Coronary artery (tissue), 2 donors: ENCODE measurements at regions not wholly inside any gene's neighbourhood (a gene's known extent, or its start where the extent isn't known, plus 50 kb on each side); places are given as distances from the start of the nearest gene placed in this dataset.

Experiments
- DNase-seq: peaks from one replicate; pipeline ENCODE4 v3.0.0-alpha.2; 2017; ENCODE audit warnings: low spot score
- H3K27ac ChIP-seq, 2 donors: fragments of 200-600 bp; sonication (generic); one replicate each; pipeline ENCODE4 v1.5.1; 2016 to 2019
- H3K4me3 ChIP-seq: fragments of 200-600 bp; sonication (generic); 2 replicates; pipeline ENCODE4 v1.5.1; 2016; ENCODE audit warnings: mild to moderate bottlenecking, moderate library complexity
- TF ChIP-seq, protein P1 (sequence below): fragments of 200-600 bp; sonication (generic); IDR thresholded peaks from one replicate; pipeline ENCODE4 v1.5.1; 2019; ENCODE audit warnings: antibody characterized with exemption

DNA sequence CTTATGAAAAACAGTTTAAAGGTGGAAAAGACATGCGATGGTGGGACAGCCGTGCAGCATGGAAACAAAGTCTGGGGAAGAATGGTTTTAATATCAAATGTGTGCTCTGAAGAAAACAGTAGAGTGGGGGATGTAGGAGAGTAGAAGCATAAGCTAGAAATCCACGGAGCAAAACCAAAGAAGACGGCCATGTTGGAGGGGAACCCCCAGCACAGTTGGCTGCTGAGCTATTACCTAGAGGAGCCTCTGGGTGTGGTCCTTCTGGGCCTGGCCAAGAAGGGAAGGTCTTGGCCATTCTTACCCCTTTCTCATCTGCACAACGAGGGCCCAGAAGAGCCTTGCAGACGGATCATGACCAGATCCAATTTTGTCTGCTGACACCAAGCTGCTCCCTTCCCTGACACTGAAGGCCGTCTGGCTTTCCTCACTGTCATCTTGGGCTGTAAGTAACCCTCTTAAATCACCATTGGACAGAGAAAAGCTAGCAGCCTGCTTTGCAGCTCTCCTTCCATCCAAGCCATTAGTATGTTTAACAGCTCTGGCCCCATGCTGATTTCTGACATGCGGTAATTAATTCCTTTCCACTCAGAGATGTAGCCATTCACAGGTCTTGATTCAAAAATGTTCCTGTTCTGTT is 189.5 kb downstream of the SEC61B start:
- TF ChIP-seq, protein P1, sequence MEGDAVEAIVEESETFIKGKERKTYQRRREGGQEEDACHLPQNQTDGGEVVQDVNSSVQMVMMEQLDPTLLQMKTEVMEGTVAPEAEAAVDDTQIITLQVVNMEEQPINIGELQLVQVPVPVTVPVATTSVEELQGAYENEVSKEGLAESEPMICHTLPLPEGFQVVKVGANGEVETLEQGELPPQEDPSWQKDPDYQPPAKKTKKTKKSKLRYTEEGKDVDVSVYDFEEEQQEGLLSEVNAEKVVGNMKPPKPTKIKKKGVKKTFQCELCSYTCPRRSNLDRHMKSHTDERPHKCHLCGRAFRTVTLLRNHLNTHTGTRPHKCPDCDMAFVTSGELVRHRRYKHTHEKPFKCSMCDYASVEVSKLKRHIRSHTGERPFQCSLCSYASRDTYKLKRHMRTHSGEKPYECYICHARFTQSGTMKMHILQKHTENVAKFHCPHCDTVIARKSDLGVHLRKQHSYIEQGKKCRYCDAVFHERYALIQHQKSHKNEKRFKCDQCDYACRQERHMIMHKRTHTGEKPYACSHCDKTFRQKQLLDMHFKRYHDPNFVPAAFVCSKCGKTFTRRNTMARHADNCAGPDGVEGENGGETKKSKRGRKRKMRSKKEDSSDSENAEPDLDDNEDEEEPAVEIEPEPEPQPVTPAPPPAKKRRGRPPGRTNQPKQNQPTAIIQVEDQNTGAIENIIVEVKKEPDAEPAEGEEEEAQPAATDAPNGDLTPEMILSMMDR = no peak
- DNase-seq = no peak
- H3K27ac ChIP-seq = no peak overlapping the region
- no peak overlapping the region for H3K4me3 ChIP-seq

DNA sequence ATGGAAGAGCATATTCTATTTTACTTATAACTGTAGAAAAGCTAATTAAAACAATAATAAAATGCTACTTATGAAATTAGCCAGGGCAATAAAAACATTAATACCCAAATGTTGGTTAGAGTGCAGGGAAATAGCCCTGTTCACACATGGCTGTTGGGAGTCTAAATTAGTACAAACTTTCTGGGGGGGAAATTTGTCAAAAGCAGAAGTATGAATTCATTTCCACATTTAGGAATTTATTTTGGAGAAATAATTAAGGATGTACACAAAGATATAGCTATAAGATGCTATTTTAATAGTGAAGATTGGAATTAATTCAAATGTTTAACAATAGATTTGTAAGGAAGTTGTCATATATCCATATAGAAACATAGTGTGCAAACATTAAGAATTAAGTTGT is 190.5 kb downstream of the SEC61B start:
- DNase-seq = no peak
- Histone ChIP-seq H3K27ac (no peak overlapping the region), H3K4me3 (no peak overlapping the region)
- TF ChIP-seq, protein P1 = no peak

DNA sequence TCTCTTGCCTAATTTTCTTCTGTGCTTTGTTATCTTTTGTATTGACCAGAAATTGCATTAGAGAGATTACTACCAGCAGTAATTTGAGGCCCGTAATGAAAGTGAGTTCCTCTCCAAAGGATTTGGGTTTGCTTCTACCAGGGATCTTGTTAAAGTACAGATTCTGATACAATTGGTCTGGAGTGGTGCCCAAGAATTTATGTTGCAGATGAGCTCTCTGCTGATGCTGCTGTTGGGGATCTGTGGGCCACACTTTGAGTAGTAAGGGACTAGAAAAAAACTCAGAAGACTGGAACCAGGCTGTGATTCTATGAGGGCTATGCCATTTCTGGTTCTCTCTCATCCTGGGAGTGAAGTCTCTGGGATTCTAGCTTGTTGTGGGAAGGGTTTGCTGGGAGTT is 192.2 kb downstream of the SEC61B start:
- Histone ChIP-seq H3K4me3 (no peak overlapping the region), H3K27ac (no peak overlapping the region)
- DNase-seq = no peak
- TF ChIP-seq, protein P1 = no peak

DNA sequence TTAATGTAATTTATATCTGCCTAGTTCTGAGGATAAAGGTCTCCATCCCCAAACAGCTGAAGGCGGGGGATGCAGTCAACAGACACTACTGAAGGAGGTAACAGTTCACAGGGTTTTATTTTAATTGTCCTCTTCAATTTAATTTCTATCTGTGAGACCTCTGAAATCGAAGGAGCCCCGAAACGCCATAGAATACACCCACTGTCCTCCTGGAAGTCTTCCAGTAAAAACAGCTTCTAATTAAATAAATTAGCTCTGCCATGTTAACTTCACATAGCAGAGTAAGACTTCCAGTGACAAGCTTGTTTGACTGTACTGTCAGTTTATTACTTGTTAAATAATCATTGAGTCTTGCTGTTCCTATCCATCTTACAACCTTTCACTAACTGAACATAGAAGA is 193.5 kb downstream of the SEC61B start:
- TF ChIP-seq, protein P1 = no peak
- no peak for DNase-seq

DNA sequence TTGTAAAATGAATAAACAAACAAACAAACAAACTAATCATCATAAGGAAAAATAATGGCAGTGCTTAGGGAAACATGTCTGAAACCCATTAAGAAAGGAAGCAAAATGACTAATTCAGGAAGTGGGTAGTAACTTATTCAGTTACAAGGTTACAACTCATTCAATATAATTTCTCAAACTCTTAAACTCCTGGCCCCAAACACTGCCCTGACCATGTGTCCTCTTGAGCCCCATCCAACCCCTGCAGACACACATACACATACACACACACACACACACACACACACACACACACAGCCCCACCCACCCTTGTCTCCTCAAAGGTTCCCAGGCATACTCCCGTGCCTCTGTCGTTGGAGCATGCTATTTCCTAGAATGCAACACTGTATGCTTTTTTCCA is 193.9 kb downstream of the SEC61B start:
- Histone ChIP-seq H3K4me3 (no peak overlapping the region), H3K27ac (no peak overlapping the region)
- TF ChIP-seq, protein P1 = no peak
- no peak for DNase-seq

More for the DNA sequence above, 193.5 kb downstream of the SEC61B start:
- Histone ChIP-seq H3K27ac (no peak overlapping the region), H3K4me3 (no peak overlapping the region)

DNA sequence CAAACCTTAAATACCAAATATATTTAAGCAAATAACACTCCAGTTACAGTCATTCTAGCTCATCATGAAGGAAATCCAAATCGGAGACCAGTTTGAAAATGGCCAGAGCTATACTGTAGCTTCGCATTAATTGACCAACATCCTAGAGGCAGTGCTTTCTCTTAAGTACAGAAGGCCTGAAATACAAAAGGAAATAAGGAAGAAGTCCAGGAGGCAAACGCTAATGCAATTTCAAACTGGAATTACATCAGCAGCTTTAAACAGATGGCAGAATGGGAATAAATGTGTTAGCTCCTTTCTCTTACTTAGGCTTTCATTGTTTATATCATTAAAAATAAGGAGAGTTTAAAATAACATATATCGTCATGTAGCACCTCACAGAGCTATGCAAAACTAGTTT is 197.0 kb downstream of the SEC61B start:
- Histone ChIP-seq H3K4me3 (no peak overlapping the region), H3K27ac (no peak overlapping the region)
- TF ChIP-seq, protein P1 = no peak
- no peak for DNase-seq

DNA sequence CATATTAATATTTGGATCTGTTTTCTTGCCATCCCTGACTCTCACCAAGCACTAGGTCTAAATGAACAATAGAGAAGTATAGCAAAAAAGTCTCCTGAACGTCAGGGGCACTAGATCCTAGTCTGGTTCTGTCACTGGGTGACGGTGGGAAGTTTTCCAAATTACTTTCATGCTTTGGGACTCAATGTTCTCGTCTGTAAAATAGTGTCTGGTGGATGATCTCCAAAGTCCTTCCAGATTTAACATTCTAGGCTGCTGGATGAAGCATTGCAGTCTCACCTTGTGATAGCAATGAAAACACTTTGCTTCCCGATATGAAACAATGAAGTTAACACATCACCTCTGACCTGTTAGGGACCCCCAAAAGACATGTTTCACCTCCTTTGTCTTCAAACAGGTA is 199.3 kb downstream of the SEC61B start:
- H3K27ac ChIP-seq = no peak overlapping the region
- TF ChIP-seq, protein P1 = no peak
- no peak for DNase-seq
- no peak overlapping the region for H3K4me3 ChIP-seq
